OCI-LY1 (cell line): ENCODE measurements at regions not wholly inside any gene's neighbourhood (a gene's known extent, or its start where the extent isn't known, plus 50 kb on each side); places are given as distances from the start of the nearest gene placed in this dataset.

ENCODE experiments used
- H2AFZ ChIP-seq: fragments of 200-600 bp; sonication (generic), shearing (Covaris generic); 2 replicates; pipeline ENCODE4 v1.6.0; 2014; ENCODE audit warnings: antibody characterized with exemption, mild to moderate bottlenecking, low read length
- H3F3A ChIP-seq: fragments of 200-600 bp; sonication (generic), shearing (Covaris generic); 2 replicates; pipeline ENCODE4 v1.6.0; 2014; ENCODE audit warnings: mild to moderate bottlenecking, antibody characterized with exemption, low read length, moderate library complexity; ENCODE audit not compliant: insufficient read depth
- H3K27ac ChIP-seq: fragments of 200-600 bp; sonication (generic); 2 replicates; pipeline ENCODE4 v1.5.1; 2014; ENCODE audit warnings: low read length, mixed run types, mild to moderate bottlenecking, low read depth; ENCODE audit not compliant: poor library complexity, severe bottlenecking
- H3K27me3 ChIP-seq: fragments of 200-600 bp; sonication (generic); 2 replicates; pipeline ENCODE4 v1.6.0; 2014; ENCODE audit warnings: antibody characterized with exemption, mild to moderate bottlenecking, low read length, moderate library complexity; ENCODE audit not compliant: insufficient read depth
- H3K36me3 ChIP-seq: fragments of 200-600 bp; sonication (generic); 2 replicates; pipeline ENCODE4 v1.6.1; 2014; ENCODE audit warnings: mild to moderate bottlenecking, antibody characterized with exemption, low read length, moderate library complexity, mixed read lengths; ENCODE audit not compliant: insufficient read depth
- H3K4me1 ChIP-seq: fragments of 200-600 bp; sonication (generic); 2 replicates; pipeline ENCODE4 v1.5.1; 2014; ENCODE audit warnings: mild to moderate bottlenecking, low read length, moderate library complexity; ENCODE audit not compliant: insufficient read depth, severe bottlenecking
- H3K4me2 ChIP-seq: fragments of 200-600 bp; sonication (generic), shearing (Covaris generic); 2 replicates; pipeline ENCODE4 v1.6.1; 2014; ENCODE audit warnings: low read length
- H3K4me3 ChIP-seq: fragments of 200-600 bp; sonication (generic); 2 replicates; pipeline ENCODE4 v1.5.1; 2014; ENCODE audit warnings: low read length, low read depth, mild to moderate bottlenecking, mixed read lengths; ENCODE audit not compliant: poor library complexity, severe bottlenecking
- H3K79me2 ChIP-seq: fragments of 200-600 bp; shearing (Covaris generic); 2 replicates; pipeline ENCODE4 v1.6.1; 2016; ENCODE audit warnings: mixed run types, low read length, mixed read lengths; ENCODE audit not compliant: insufficient read depth
- H3K9ac ChIP-seq: fragments of 200-600 bp; sonication (generic), shearing (Covaris generic); 2 replicates; pipeline ENCODE4 v1.6.1; 2014; ENCODE audit warnings: mild to moderate bottlenecking, low read length, mixed read lengths
- H3K9me2 ChIP-seq: fragments of 200-600 bp; sonication (generic), shearing (Covaris generic); 2 replicates; pipeline ENCODE4 v1.6.1; 2014; ENCODE audit warnings: low read depth, mild to moderate bottlenecking, low read length, mixed read lengths
- H3K9me3 ChIP-seq: fragments of 200-600 bp; shearing (Covaris generic); 2 replicates; pipeline ENCODE4 v1.6.1; 2014; ENCODE audit warnings: low read length, mixed read lengths
- H4K20me1 ChIP-seq: fragments of 200-600 bp; sonication (generic), shearing (Covaris generic); 2 replicates; pipeline ENCODE4 v1.6.0; 2016; ENCODE audit warnings: mild to moderate bottlenecking, low read length; ENCODE audit not compliant: insufficient read depth
- CTCF ChIP-seq: fragments of 200-600 bp; sonication (generic), shearing (Covaris generic); IDR thresholded peaks from 2 replicates; pipeline ENCODE4 v1.5.1; 2017; ENCODE audit warnings: mild to moderate bottlenecking, antibody characterized with exemption, low read length, moderate library complexity, mixed read lengths
- EZH2 ChIP-seq: fragments of 200-600 bp; sonication (generic), shearing (Covaris generic); IDR thresholded peaks from 2 replicates; pipeline ENCODE4 v1.8.0; 2017; ENCODE audit warnings: borderline replicate concordance, mixed run types, mild to moderate bottlenecking, antibody characterized with exemption, low read length, moderate library complexity, mixed read lengths

- H3K4me1 ChIP-seq, result peaks cover 24% of the 10 kb centered on the region
- no peaks in the 10 kb centered on the region for H3F3A ChIP-seq
- H3K4me2 ChIP-seq, result no peak overlapping the region
- H3K36me3 ChIP-seq, result no peaks in the 10 kb centered on the region
- no peak overlapping the region for H3K9ac ChIP-seq
- no peaks in the 10 kb centered on the region for H4K20me1 ChIP-seq
- H3K9me2 ChIP-seq, result no peaks in the 10 kb centered on the region
- no peaks in the 10 kb centered on the region for H3K27me3 ChIP-seq
- no peak overlapping the region for H2AFZ ChIP-seq
- no peak overlapping the region for H3K4me3 ChIP-seq
- no peak overlapping the region for H3K27ac ChIP-seq
- TF ChIP-seq EZH2 (no peak), CTCF (no peak)
- no peaks in the 10 kb centered on the region for H3K9me3 ChIP-seq
- no peaks in the 10 kb centered on the region for H3K79me2 ChIP-seq
Measured at GRCh38 chr5:123880875-123881274, 368.9 kb downstream of the CSNK1G3 start.

GRCh38 chr5:123879071-123879470, 367.1 kb downstream of the CSNK1G3 start:
- no peaks in the 10 kb centered on the region for H3K79me2 ChIP-seq
- H3K9ac ChIP-seq, result no peak overlapping the region
- H3K9me2 ChIP-seq, result no peaks in the 10 kb centered on the region
- no peaks in the 10 kb centered on the region for H3K9me3 ChIP-seq
- no peak overlapping the region for H2AFZ ChIP-seq
- H3F3A ChIP-seq, result no peaks in the 10 kb centered on the region
- H3K4me1 ChIP-seq, result peaks cover 40% of the 10 kb centered on the region
- H3K36me3 ChIP-seq, result no peaks in the 10 kb centered on the region
- H3K27me3 ChIP-seq, result no peaks in the 10 kb centered on the region
- no peak overlapping the region for H3K4me3 ChIP-seq
- H3K27ac ChIP-seq, result no peak overlapping the region
- no peak overlapping the region for H3K4me2 ChIP-seq
- no peak for TF ChIP-seq EZH2
- no peak for TF ChIP-seq CTCF
- H4K20me1 ChIP-seq, result no peaks in the 10 kb centered on the region

GRCh38 chr5:123876276-123876790, 364.4 kb downstream of the CSNK1G3 start:
- no peaks in the 10 kb centered on the region for H3K36me3 ChIP-seq
- no peak overlapping the region for H3K9ac ChIP-seq
- no peaks in the 10 kb centered on the region for H3K79me2 ChIP-seq
- no peaks in the 10 kb centered on the region for H3F3A ChIP-seq
- H3K4me1 ChIP-seq, result peaks cover 26% of the 10 kb centered on the region
- TF ChIP-seq EZH2, result no peak
- no peak for TF ChIP-seq CTCF
- no peaks in the 10 kb centered on the region for H4K20me1 ChIP-seq
- no peaks in the 10 kb centered on the region for H3K9me3 ChIP-seq
- no peaks in the 10 kb centered on the region for H3K27me3 ChIP-seq
- no peak overlapping the region for H3K4me3 ChIP-seq
- 0 out of 2 replicates have a peak overlapping the region, but pooled peaks have one; percentile 83 for H2AFZ ChIP-seq
- H3K4me2 ChIP-seq, result no peak overlapping the region
- H3K27ac ChIP-seq, result no peak overlapping the region
- no peaks in the 10 kb centered on the region for H3K9me2 ChIP-seq
